ENCODE measurements at regions not wholly inside any gene's neighbourhood (a gene's known extent, or its start where the extent isn't known, plus 50 kb on each side); places are given as distances from the start of the nearest gene placed in this dataset.

DNA sequence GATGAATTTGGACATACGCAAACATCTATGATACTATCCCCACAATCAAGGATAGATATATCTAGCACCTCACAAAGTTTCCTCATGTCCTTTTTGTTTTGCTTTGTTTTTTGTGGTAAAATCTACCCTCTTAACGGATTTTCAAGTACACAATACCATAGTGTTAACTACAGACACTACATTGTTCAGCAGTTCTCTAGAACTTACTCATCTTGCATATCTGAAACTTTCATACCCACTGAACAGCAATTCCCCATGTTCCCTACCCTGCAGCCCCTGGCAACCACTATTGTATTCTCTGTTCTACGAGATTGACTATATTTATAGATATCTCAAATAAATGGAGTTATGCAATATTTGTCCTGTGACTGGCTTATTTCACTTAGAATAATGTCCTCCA is 58.1 kb upstream of the TJP1 start:
- Histone ChIP-seq H3K9me3 (ENCODE audit: insufficient read depth, low read depth, low read length) (no peaks in the 10 kb centered on the region), H2AFZ (ENCODE audit: low read depth, low read length) (no peak overlapping the region), H3K36me3 (ENCODE audit: insufficient read depth, low read length) (no peaks in the 10 kb centered on the region), H3K27me3 (ENCODE audit: insufficient read depth, low read length) (no peaks in the 10 kb centered on the region), H3K4me3 (ENCODE audit: insufficient read depth, low read depth, low read length) (no peak overlapping the region), H3K79me2 (ENCODE audit: insufficient read depth, low read length) (no peaks in the 10 kb centered on the region), H4K20me1 (ENCODE audit: insufficient read depth, low read length) (no peaks in the 10 kb centered on the region), H3K27ac (ENCODE audit: low read depth, low read length) (no peak overlapping the region), H3K4me2 (ENCODE audit: low read length) (no peak overlapping the region), H3K4me1 (ENCODE audit: insufficient read depth, low read length) (no peaks in the 10 kb centered on the region), H3K9ac (ENCODE audit: low read length) (no peak overlapping the region)
- TF ChIP-seq CTCF (IDR thresholded peaks at IDR 0.05; ENCODE audit: insufficient read depth, low read depth, low read length) (no peak), EZH2 (IDR thresholded peaks at IDR 0.05; ENCODE audit: insufficient read depth, low read length) (no peak)
- no peak overlapping the region for H3K27ac Mint-ChIP-seq (ENCODE audit: unreplicated experiment)
- FAIRE-seq (no peak), DNase-seq (ENCODE audit: low read depth) (no peak)
- no peaks in the 10 kb centered on the region for H3K9me3 Mint-ChIP-seq (ENCODE audit: unreplicated experiment)
- no peaks in the 10 kb centered on the region for H3K36me3 Mint-ChIP-seq (ENCODE audit: low read depth, unreplicated experiment)
- H3K27me3 Mint-ChIP-seq (ENCODE audit: low read depth, unreplicated experiment) = no peaks in the 10 kb centered on the region
- H3K4me3 Mint-ChIP-seq (ENCODE audit: unreplicated experiment) = no peak overlapping the region
- H3K4me1 Mint-ChIP-seq (ENCODE audit: low read depth, unreplicated experiment) = peaks cover 12% of the 10 kb centered on the region

DNA sequence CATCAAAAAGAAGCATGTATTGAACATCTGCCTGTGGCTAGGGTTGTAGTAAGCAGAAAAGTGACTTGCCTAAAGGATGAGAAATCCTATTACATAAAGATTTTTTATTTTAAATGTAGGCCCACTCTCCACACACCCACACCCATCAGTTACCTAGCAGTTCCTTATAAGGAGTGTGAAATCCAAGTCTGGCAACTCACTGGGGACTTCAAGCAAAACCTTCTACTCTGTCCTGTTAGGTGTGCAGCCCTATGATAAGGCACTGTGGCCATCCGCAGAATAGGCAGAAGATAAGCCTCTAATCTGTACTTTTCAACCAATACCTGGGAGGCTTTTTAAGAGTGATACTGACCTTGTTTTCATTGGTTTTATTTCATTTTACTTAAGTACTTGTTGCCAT is 52.7 kb upstream of the TJP1 start:
- H3K4me3 ChIP-seq (ENCODE audit: insufficient read depth, low read depth, low read length) = no peak overlapping the region
- Mint-ChIP-seq H3K9me3 (ENCODE audit: unreplicated experiment) (no peaks in the 10 kb centered on the region), H3K36me3 (ENCODE audit: low read depth, unreplicated experiment) (no peaks in the 10 kb centered on the region), H3K27ac (ENCODE audit: unreplicated experiment) (no peak overlapping the region), H3K27me3 (ENCODE audit: low read depth, unreplicated experiment) (no peaks in the 10 kb centered on the region), H3K4me3 (ENCODE audit: unreplicated experiment) (no peak overlapping the region), H3K4me1 (ENCODE audit: low read depth, unreplicated experiment) (peaks cover 8% of the 10 kb centered on the region)
- H2AFZ ChIP-seq (ENCODE audit: low read depth, low read length) = no peak overlapping the region
- no peak overlapping the region for H3K4me2 ChIP-seq (ENCODE audit: low read length)
- no peaks in the 10 kb centered on the region for H3K27me3 ChIP-seq (ENCODE audit: insufficient read depth, low read length)
- FAIRE-seq = no peak
- no peaks in the 10 kb centered on the region for H4K20me1 ChIP-seq (ENCODE audit: insufficient read depth, low read length)
- no peak for DNase-seq (ENCODE audit: low read depth)
- H3K27ac ChIP-seq (ENCODE audit: low read depth, low read length) = no peak overlapping the region
- H3K9me3 ChIP-seq (ENCODE audit: insufficient read depth, low read depth, low read length) = no peaks in the 10 kb centered on the region
- TF ChIP-seq CTCF (IDR thresholded peaks at IDR 0.05; ENCODE audit: insufficient read depth, low read depth, low read length) = no peak
- no peak for TF ChIP-seq EZH2 (IDR thresholded peaks at IDR 0.05; ENCODE audit: insufficient read depth, low read length)
- no peaks in the 10 kb centered on the region for H3K79me2 ChIP-seq (ENCODE audit: insufficient read depth, low read length)
- no peaks in the 10 kb centered on the region for H3K36me3 ChIP-seq (ENCODE audit: insufficient read depth, low read length)
- H3K4me1 ChIP-seq (ENCODE audit: insufficient read depth, low read length) = no peaks in the 10 kb centered on the region
- H3K9ac ChIP-seq (ENCODE audit: low read length) = no peak overlapping the region

GRCh38 chr15:29873947-29874411 is 51.7 kb upstream of the TJP1 start:
- no peak overlapping the region for H3K27ac Mint-ChIP-seq (ENCODE audit: unreplicated experiment)
- no peak for DNase-seq (ENCODE audit: low read depth)
- Histone ChIP-seq H3K9ac (ENCODE audit: low read length) (no peak overlapping the region), H3K27me3 (ENCODE audit: insufficient read depth, low read length) (no peaks in the 10 kb centered on the region), H3K4me1 (ENCODE audit: insufficient read depth, low read length) (no peaks in the 10 kb centered on the region), H3K27ac (ENCODE audit: low read depth, low read length) (no peak overlapping the region), H4K20me1 (ENCODE audit: insufficient read depth, low read length) (no peaks in the 10 kb centered on the region), H2AFZ (ENCODE audit: low read depth, low read length) (no peak overlapping the region), H3K36me3 (ENCODE audit: insufficient read depth, low read length) (no peaks in the 10 kb centered on the region), H3K79me2 (ENCODE audit: insufficient read depth, low read length) (no peaks in the 10 kb centered on the region), H3K4me2 (ENCODE audit: low read length) (no peak overlapping the region), H3K9me3 (ENCODE audit: insufficient read depth, low read depth, low read length) (no peaks in the 10 kb centered on the region), H3K4me3 (ENCODE audit: insufficient read depth, low read depth, low read length) (no peak overlapping the region)
- H3K27me3 Mint-ChIP-seq (ENCODE audit: low read depth, unreplicated experiment) = no peaks in the 10 kb centered on the region
- no peak for TF ChIP-seq CTCF (IDR thresholded peaks at IDR 0.05; ENCODE audit: insufficient read depth, low read depth, low read length)
- no peak for TF ChIP-seq EZH2 (IDR thresholded peaks at IDR 0.05; ENCODE audit: insufficient read depth, low read length)
- no peak overlapping the region for H3K4me3 Mint-ChIP-seq (ENCODE audit: unreplicated experiment)
- no peaks in the 10 kb centered on the region for H3K9me3 Mint-ChIP-seq (ENCODE audit: unreplicated experiment)
- peaks cover 8% of the 10 kb centered on the region for H3K4me1 Mint-ChIP-seq (ENCODE audit: low read depth, unreplicated experiment)
- no peak for FAIRE-seq
- H3K36me3 Mint-ChIP-seq (ENCODE audit: low read depth, unreplicated experiment) = no peaks in the 10 kb centered on the region

All from astrocyte (in vitro differentiated cells and primary cell).